Testis (tissue), 2 donors: ENCODE measurements at regions not wholly inside any gene's neighbourhood (a gene's known extent, or its start where the extent isn't known, plus 50 kb on each side); places are given as distances from the start of the nearest gene placed in this dataset.

Source experiments
- DNase-seq: peaks from one replicate; pipeline ENCODE4 v3.0.0-alpha.2; 2019
- H3K27ac ChIP-seq, 2 donors: fragments of 200-600 bp; sonication (generic); one replicate each; pipeline ENCODE4 v1.5.1; 2019
- H3K27me3 ChIP-seq: fragments of 200-600 bp; sonication (generic); one replicate; pipeline ENCODE4 v1.5.1; 2019
- H3K36me3 ChIP-seq: fragments of 200-600 bp; sonication (generic); one replicate; pipeline ENCODE4 v1.5.1; 2017; ENCODE audit warnings: low read depth; ENCODE audit errors: missing control alignments
- H3K4me1 ChIP-seq: fragments of 200-600 bp; sonication (generic); one replicate; pipeline ENCODE4 v1.5.1; 2019
- H3K4me3 ChIP-seq, 2 donors: fragments of 200-600 bp; sonication (generic); one replicate each; pipeline ENCODE4 v1.5.1; 2017 to 2019
- H3K9me3 ChIP-seq: fragments of 200-600 bp; sonication (generic); one replicate; pipeline ENCODE4 v1.5.1; 2017
- CTCF ChIP-seq, 3 experiments: fragments of 450-650 bp in 2 of 3; fragments of 200-600 bp in 1 of 3; sonication (generic) in 1 of 3; IDR thresholded peaks; one replicate each; pipeline ENCODE4 v1.5.1; 2016 to 2019; ENCODE audit warnings: antibody characterized with exemption in 3 of 3, mild to moderate bottlenecking in 2 of 3, moderate library complexity in 1 of 3
- POLR2A ChIP-seq: fragments of 450-650 bp; IDR thresholded peaks from one replicate; pipeline ENCODE4 v1.6.1; 2017; ENCODE audit warnings: antibody characterized with exemption, mild to moderate bottlenecking, moderate library complexity
- WGBS, 2 donors: methylation state at CpG; one replicate each; pipeline ENCODE4 v1.1.5; 2018; 5-methylcytosine and 5-hydroxymethylcytosine counted together
- intact Hi-C: fragments of 100-400 bp; cut with DNase I; formaldehyde crosslinking; loops from one replicate; pipeline ENCODE4 v1.15.1; 2023; ENCODE audit warnings: low total_unique reads

GRCh38 chr11:39724404-39724803 is 1735.0 kb downstream of the LRRC4C start:
- no peak overlapping the region for H3K27ac ChIP-seq
- TF ChIP-seq CTCF (IDR thresholded peaks at IDR 0.05) = no peak
- no peak for TF ChIP-seq POLR2A
- no peaks in the 10 kb centered on the region for H3K36me3 ChIP-seq
- 65 to 70% methylated on average over 4 of the region's 4 CpGs for WGBS, 2 donors
- no peak overlapping the region for H3K4me3 ChIP-seq
- H3K9me3 ChIP-seq = no peaks in the 10 kb centered on the region
- no peaks in the 10 kb centered on the region for H3K4me1 ChIP-seq
- intact Hi-C loops = no loop called here
- DNase-seq = no peak
- H3K27me3 ChIP-seq = no peaks in the 10 kb centered on the region

GRCh38 chr11:39712581-39712980 is 1746.9 kb downstream of the LRRC4C start:
- Histone ChIP-seq H3K4me3 (no peak overlapping the region), H3K9me3 (no peaks in the 10 kb centered on the region), H3K27me3 (no peaks in the 10 kb centered on the region), H3K27ac (no peak overlapping the region), H3K36me3 (no peaks in the 10 kb centered on the region), H3K4me1 (no peaks in the 10 kb centered on the region)
- WGBS, 2 donors = 74 to 85% methylated on average over 2 of the region's 2 CpGs
- TF ChIP-seq CTCF (IDR thresholded peaks at IDR 0.05) = no peak
- TF ChIP-seq POLR2A = no peak
- intact Hi-C loops = no loop called here
- no peak for DNase-seq

GRCh38 chr11:39690856-39691255 is 1768.6 kb downstream of the LRRC4C start:
- no peak for DNase-seq
- WGBS, 2 donors = 26 to 45% methylated on average over 1 of the region's 1 CpG
- H3K4me1 ChIP-seq = no peaks in the 10 kb centered on the region
- H3K36me3 ChIP-seq = no peaks in the 10 kb centered on the region
- TF ChIP-seq POLR2A = no peak
- TF ChIP-seq CTCF (IDR thresholded peaks at IDR 0.05) = no peak
- H3K4me3 ChIP-seq = no peak overlapping the region
- H3K27me3 ChIP-seq = no peaks in the 10 kb centered on the region
- no peak overlapping the region for H3K27ac ChIP-seq
- intact Hi-C loops = no loop called here
- no peaks in the 10 kb centered on the region for H3K9me3 ChIP-seq

- H3K36me3 ChIP-seq = no peaks in the 10 kb centered on the region
- 73 to 80% methylated on average over 4 of the region's 4 CpGs for WGBS, 2 donors
- no peak for TF ChIP-seq POLR2A
- TF ChIP-seq CTCF (IDR thresholded peaks at IDR 0.05) = no peak
- DNase-seq = no peak
- H3K4me1 ChIP-seq = no peaks in the 10 kb centered on the region
- no peak overlapping the region for H3K27ac ChIP-seq
- intact Hi-C loops = no loop called here
- no peaks in the 10 kb centered on the region for H3K9me3 ChIP-seq
- H3K4me3 ChIP-seq = no peak overlapping the region
- H3K27me3 ChIP-seq = no peaks in the 10 kb centered on the region
Observed at GRCh38 chr11:39683951-39684554, 1775.4 kb downstream of the LRRC4C start.

- no peak for DNase-seq
- Histone ChIP-seq H3K4me3 (no peak overlapping the region), H3K27me3 (no peaks in the 10 kb centered on the region), H3K9me3 (no peaks in the 10 kb centered on the region), H3K4me1 (no peaks in the 10 kb centered on the region), H3K27ac (no peak overlapping the region), H3K36me3 (no peaks in the 10 kb centered on the region)
- WGBS, 2 donors = 43 to 61% methylated on average over 1 of the region's 1 CpG
- intact Hi-C loops = no loop called here
- TF ChIP-seq CTCF (IDR thresholded peaks at IDR 0.05) (no peak), POLR2A (no peak)
Observed at GRCh38 chr11:39683288-39683950, 1776.0 kb downstream of the LRRC4C start.
